Mesenchymal stem cell (in vitro differentiated cells and primary cell): ENCODE measurements at regions not wholly inside any gene's neighbourhood (a gene's known extent, or its start where the extent isn't known, plus 50 kb on each side); places are given as distances from the start of the nearest gene placed in this dataset.

Experiments
- DNase-seq: peaks from one replicate; pipeline ENCODE4 v3.0.0-alpha.2; 2013
- H2AFZ ChIP-seq: one replicate; pipeline ENCODE4 v1.6.1; 2013; ENCODE audit warnings: low read depth, mild to moderate bottlenecking, control low read depth, inconsistent platforms, low read length, moderate library complexity
- H2AK5ac ChIP-seq: 2 replicates; pipeline ENCODE4 v1.6.1; 2013; ENCODE audit warnings: low read length, moderate library complexity, mild to moderate bottlenecking, inconsistent platforms; ENCODE audit not compliant: severe bottlenecking
- H2BK120ac ChIP-seq: one replicate; pipeline ENCODE4 v1.6.1; 2013; ENCODE audit warnings: low read depth, mild to moderate bottlenecking, inconsistent platforms, low read length, moderate library complexity
- H2BK12ac ChIP-seq, 2 experiments: one replicate each; pipeline ENCODE4 v1.6.1; 2013; ENCODE audit warnings: inconsistent platforms in 2 of 2, low read length in 2 of 2, mild to moderate bottlenecking in 2 of 2, moderate library complexity in 2 of 2, control low read depth in 1 of 2
- H2BK15ac ChIP-seq: one replicate; pipeline ENCODE4 v1.6.1; 2013; ENCODE audit warnings: mild to moderate bottlenecking, low read depth, inconsistent platforms; ENCODE audit not compliant: poor library complexity, severe bottlenecking
- H2BK5ac ChIP-seq: 2 replicates; pipeline ENCODE4 v1.6.1; 2013; ENCODE audit warnings: low read depth, mild to moderate bottlenecking, low read length, control low read depth, inconsistent platforms; ENCODE audit not compliant: poor library complexity, severe bottlenecking
- H3K14ac ChIP-seq, 2 experiments: one replicate each; pipeline ENCODE4 v1.6.1; 2013; ENCODE audit warnings: inconsistent platforms in 2 of 2, low read length in 2 of 2, control low read depth in 1 of 2, mild to moderate bottlenecking in 1 of 2, moderate library complexity in 1 of 2
- H3K18ac ChIP-seq, 2 experiments: one replicate each; pipeline ENCODE4 v1.6.1; 2013; ENCODE audit warnings: inconsistent platforms in 2 of 2, low read length in 2 of 2, control low read depth in 1 of 2, low read depth in 1 of 2, mild to moderate bottlenecking in 1 of 2
- H3K23ac ChIP-seq, 2 experiments: one replicate each; pipeline ENCODE4 v1.6.1; 2013; ENCODE audit warnings: inconsistent platforms in 2 of 2, low read length in 2 of 2, mild to moderate bottlenecking in 2 of 2, moderate library complexity in 2 of 2, control low read depth in 1 of 2
- H3K27ac ChIP-seq: 2 replicates; pipeline ENCODE4 v1.5.1; 2013; ENCODE audit warnings: mild to moderate bottlenecking, moderate library complexity, low read length, control low read depth, inconsistent platforms; ENCODE audit not compliant: poor library complexity, severe bottlenecking
- H3K27me3 ChIP-seq, 2 experiments: 2 replicates each; pipeline versions ENCODE4 v1.6.1 to v1.7.0; 2013; ENCODE audit warnings: low read length in 2 of 2, mild to moderate bottlenecking in 2 of 2, moderate library complexity in 2 of 2, control low read depth in 1 of 2, inconsistent platforms in 1 of 2; ENCODE audit not compliant: control insufficient read depth in 1 of 2, insufficient read depth in 1 of 2
- H3K36me3 ChIP-seq, 2 experiments: 2 replicates each; pipeline versions ENCODE4 v1.6.1 to v1.7.0; 2013; ENCODE audit warnings: low read length in 2 of 2, control low read depth in 1 of 2, inconsistent platforms in 1 of 2, low read depth in 1 of 2, mild to moderate bottlenecking in 1 of 2; ENCODE audit not compliant: insufficient read depth in 2 of 2, control insufficient read depth in 1 of 2
- H3K4ac ChIP-seq, 2 experiments: one replicate each; pipeline ENCODE4 v1.6.1; 2013; ENCODE audit warnings: inconsistent platforms in 2 of 2, low read length in 2 of 2, mild to moderate bottlenecking in 2 of 2, moderate library complexity in 2 of 2, control low read depth in 1 of 2, low read depth in 1 of 2
- H3K4me1 ChIP-seq: 2 replicates; pipeline ENCODE4 v1.6.1; 2013; ENCODE audit warnings: low read depth, low read length, control low read depth; ENCODE audit not compliant: control insufficient read depth, insufficient read depth
- H3K4me2 ChIP-seq: 2 replicates; pipeline ENCODE4 v1.6.1; 2013; ENCODE audit warnings: low read length, mild to moderate bottlenecking, inconsistent platforms; ENCODE audit not compliant: poor library complexity, severe bottlenecking
- H3K4me3 ChIP-seq, 2 experiments: 2 replicates each; pipeline versions ENCODE4 v1.5.1 to v1.7.0; 2013; ENCODE audit warnings: low read length in 2 of 2, mild to moderate bottlenecking in 2 of 2, control low read depth in 1 of 2, low read depth in 1 of 2; ENCODE audit not compliant: insufficient read depth in 1 of 2
- H3K79me1 ChIP-seq: replicated peaks from 2 replicates; pipeline ENCODE4 v1.6.1; 2013; ENCODE audit warnings: mild to moderate bottlenecking, control low read depth, low read length, inconsistent platforms; ENCODE audit not compliant: poor library complexity, severe bottlenecking
- H3K9ac ChIP-seq: 2 replicates; pipeline ENCODE4 v1.7.0; 2013; ENCODE audit warnings: mild to moderate bottlenecking, low read length, moderate library complexity
- H3K9me3 ChIP-seq: 2 replicates; pipeline ENCODE4 v1.7.0; 2013; ENCODE audit warnings: mild to moderate bottlenecking, low read length; ENCODE audit not compliant: control insufficient read depth
- H4K8ac ChIP-seq: one replicate; pipeline ENCODE4 v1.6.1; 2013; ENCODE audit warnings: inconsistent platforms, mild to moderate bottlenecking, low read length, moderate library complexity
- H4K91ac ChIP-seq: one replicate; pipeline ENCODE4 v1.6.1; 2013; ENCODE audit warnings: mild to moderate bottlenecking, low read length, inconsistent platforms
- WGBS: methylation state at CpG from one replicate; pipeline ENCODE4 v1.1.7; 2013; ENCODE audit warnings: mixed read lengths; 5-methylcytosine and 5-hydroxymethylcytosine counted together

GRCh38 chr4:14157262-14157661, 529.7 kb upstream of the BOD1L1 start:
- Histone ChIP-seq H3K27ac (no peak overlapping the region), H2AFZ (no peak overlapping the region), H2AK5ac (no peak overlapping the region), H2BK15ac (no peak overlapping the region), H3K36me3 (no peaks in the 10 kb centered on the region), H3K9me3 (no peaks in the 10 kb centered on the region), H3K27me3 (no peaks in the 10 kb centered on the region), H3K9ac (no peak overlapping the region), H2BK12ac (no peak overlapping the region), H4K8ac (no peak overlapping the region), H3K4ac (no peak overlapping the region), H4K91ac (no peak overlapping the region), H3K18ac (no peak overlapping the region), H3K23ac (no peak overlapping the region), H2BK5ac (no peak overlapping the region), H3K14ac (no peak overlapping the region), H3K4me1 (peaks cover 2% of the 10 kb centered on the region), H3K4me3 (no peak overlapping the region), H3K79me1 (no peaks in the 10 kb centered on the region), H3K4me2 (no peak overlapping the region), H2BK120ac (no peak overlapping the region)
- WGBS: no CpG with 5 or more reads among the region's 2 CpGs
- no peak for DNase-seq

- Histone ChIP-seq H3K4me2 (no peak overlapping the region), H3K9me3 (no peaks in the 10 kb centered on the region), H4K8ac (no peak overlapping the region), H3K18ac (no peak overlapping the region), H3K36me3 (no peaks in the 10 kb centered on the region), H3K4me1 (no peaks in the 10 kb centered on the region), H3K23ac (no peak overlapping the region), H2AK5ac (no peak overlapping the region), H2BK120ac (no peak overlapping the region), H3K9ac (no peak overlapping the region), H2BK5ac (no peak overlapping the region), H3K4ac (no peak overlapping the region), H4K91ac (no peak overlapping the region), H3K14ac (no peak overlapping the region), H3K27ac (no peak overlapping the region), H2BK15ac (no peak overlapping the region), H2BK12ac (no peak overlapping the region), H3K27me3 (no peaks in the 10 kb centered on the region), H2AFZ (no peak overlapping the region), H3K4me3 (no peak overlapping the region), H3K79me1 (no peaks in the 10 kb centered on the region)
- WGBS: 55% methylated on average over 3 of the region's 3 CpGs
- no peak for DNase-seq
These were observed 537.8 kb upstream of the BOD1L1 start for GRCh38 chr4:14165222-14165920.

GRCh38 chr4:14167876-14168510, 540.5 kb upstream of the BOD1L1 start:
- Histone ChIP-seq H3K18ac (no peak overlapping the region), H2BK12ac (no peak overlapping the region), H3K14ac (no peak overlapping the region), H3K27ac (peak overlapping the region; percentile 1), H3K9ac (peak overlapping the region; percentile 78), H2AK5ac (no peak overlapping the region), H3K27me3 (no peaks in the 10 kb centered on the region), H3K4me1 (no peaks in the 10 kb centered on the region), H3K36me3 (no peaks in the 10 kb centered on the region), H3K79me1 (no peaks in the 10 kb centered on the region), H3K23ac (no peak overlapping the region), H3K4me2 (no peak overlapping the region), H3K4ac (no peak overlapping the region), H3K4me3 (peak overlapping the region in 1 of 2 experiments; percentile 20), H2AFZ (no peak overlapping the region), H2BK15ac (no peak overlapping the region), H4K91ac (no peak overlapping the region), H3K9me3 (no peaks in the 10 kb centered on the region), H2BK120ac (no peak overlapping the region), H4K8ac (no peak overlapping the region), H2BK5ac (no peak overlapping the region)
- 69% methylated on average over 1 of the region's 8 CpGs for WGBS
- no peak for DNase-seq

GRCh38 chr4:14168919-14169318, 541.4 kb upstream of the BOD1L1 start:
- Histone ChIP-seq H2AK5ac (no peak overlapping the region), H3K4me1 (no peaks in the 10 kb centered on the region), H3K9me3 (no peaks in the 10 kb centered on the region), H2AFZ (no peak overlapping the region), H3K4ac (no peak overlapping the region), H2BK12ac (no peak overlapping the region), H3K79me1 (no peaks in the 10 kb centered on the region), H3K23ac (no peak overlapping the region), H3K27me3 (no peaks in the 10 kb centered on the region), H3K4me2 (no peak overlapping the region), H3K4me3 (peak overlapping the region in 1 of 2 experiments; percentile 20), H2BK5ac (no peak overlapping the region), H4K91ac (no peak overlapping the region), H3K9ac (peak overlapping the region; percentile 78), H3K27ac (peak overlapping the region; percentile 21), H2BK120ac (no peak overlapping the region), H3K36me3 (no peaks in the 10 kb centered on the region), H2BK15ac (no peak overlapping the region), H4K8ac (no peak overlapping the region), H3K14ac (no peak overlapping the region), H3K18ac (no peak overlapping the region)
- 17% methylated on average over 4 of the region's 5 CpGs for WGBS
- peak; percentile 82 for DNase-seq
